HUES64 (cell line): ENCODE measurements at regions not wholly inside any gene's neighbourhood (a gene's known extent, or its start where the extent isn't known, plus 50 kb on each side); places are given as distances from the start of the nearest gene placed in this dataset.

Source experiments
- H3K27ac ChIP-seq: 2 replicates; pipeline ENCODE4 v1.7.0; 2013; ENCODE audit warnings: low read depth, low read length, inconsistent platforms
- H3K27me3 ChIP-seq: 2 replicates; pipeline ENCODE4 v1.6.1; 2013; ENCODE audit warnings: mild to moderate bottlenecking, low read length; ENCODE audit not compliant: insufficient read depth
- H3K36me3 ChIP-seq: 2 replicates; pipeline ENCODE4 v1.6.1; 2013; ENCODE audit warnings: mild to moderate bottlenecking, low read length; ENCODE audit not compliant: insufficient read depth
- H3K4me1 ChIP-seq: 2 replicates; pipeline ENCODE4 v1.6.1; 2013; ENCODE audit warnings: mild to moderate bottlenecking, low read length, moderate library complexity; ENCODE audit not compliant: insufficient read depth
- H3K4me3 ChIP-seq: 2 replicates; pipeline ENCODE4 v1.5.1; 2013; ENCODE audit warnings: mild to moderate bottlenecking, low read length, moderate library complexity
- H3K9ac ChIP-seq: 2 replicates; pipeline ENCODE4 v1.6.1; 2013; ENCODE audit warnings: mild to moderate bottlenecking, low read depth, low read length
- H3K9me3 ChIP-seq: 2 replicates; pipeline ENCODE4 v1.6.1; 2013; ENCODE audit warnings: low read depth, low read length; ENCODE audit not compliant: insufficient read depth
- WGBS: fragments of 150-250, 120-280 bp; methylation state at CpG from one replicate; pipeline ENCODE4 v1.1.7; 2013; ENCODE audit warnings: missing lambda C conversion rate; 5-methylcytosine and 5-hydroxymethylcytosine counted together

- Histone ChIP-seq H3K36me3 (no peaks in the 10 kb centered on the region), H3K9me3 (no peaks in the 10 kb centered on the region), H3K27me3 (no peaks in the 10 kb centered on the region), H3K27ac (no peak overlapping the region), H3K4me3 (no peak overlapping the region), H3K9ac (no peak overlapping the region), H3K4me1 (peaks cover 14% of the 10 kb centered on the region)
- 82% methylated on average over 3 of the region's 4 CpGs for WGBS
Observed at GRCh38 chr4:130333241-130333759, 1237.3 kb downstream of the C4orf33 start.

DNA sequence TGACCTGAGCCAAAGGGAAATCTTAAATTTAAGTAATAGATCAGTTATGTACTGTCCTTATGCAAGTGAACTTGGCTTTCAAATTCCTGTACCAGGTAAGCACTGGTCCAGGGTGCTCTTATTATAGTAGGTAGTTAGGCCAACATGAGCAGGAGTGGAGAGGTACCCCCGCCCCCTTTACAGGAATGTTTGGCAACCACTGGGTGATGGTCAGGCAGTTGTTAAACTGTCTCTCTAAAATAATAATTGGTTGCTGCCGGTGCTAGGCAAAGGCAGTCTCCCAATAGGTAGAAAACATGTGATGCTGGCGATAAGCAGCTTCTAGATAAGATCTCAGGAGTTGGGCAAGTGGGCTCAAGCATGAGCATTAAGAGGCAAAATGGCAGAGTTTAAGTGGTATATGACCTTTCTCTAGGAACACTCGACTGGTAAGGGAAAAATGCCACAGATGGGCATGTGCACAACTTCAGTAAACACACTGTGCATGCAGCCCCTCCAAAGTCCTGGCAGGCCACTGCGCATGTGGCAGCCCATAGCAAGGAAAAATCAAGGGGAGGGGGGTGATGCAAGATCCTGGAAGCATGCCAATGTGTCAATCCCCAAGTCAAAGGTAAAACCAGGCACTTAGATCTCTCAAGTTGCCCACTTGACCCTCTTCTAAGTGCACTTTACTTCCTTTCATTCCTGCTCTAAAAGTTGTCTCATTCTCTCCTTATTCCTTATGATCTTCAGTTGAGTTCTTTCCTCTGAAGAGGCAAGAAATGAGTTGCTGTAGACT lies 1239.7 kb downstream of the C4orf33 start:
- Histone ChIP-seq H3K9me3 (no peaks in the 10 kb centered on the region), H3K4me3 (no peak overlapping the region), H3K27me3 (no peaks in the 10 kb centered on the region), H3K9ac (no peak overlapping the region), H3K27ac (no peak overlapping the region), H3K36me3 (no peaks in the 10 kb centered on the region), H3K4me1 (peaks cover 14% of the 10 kb centered on the region)
- WGBS = 95% methylated on average over 5 of the region's 5 CpGs

DNA sequence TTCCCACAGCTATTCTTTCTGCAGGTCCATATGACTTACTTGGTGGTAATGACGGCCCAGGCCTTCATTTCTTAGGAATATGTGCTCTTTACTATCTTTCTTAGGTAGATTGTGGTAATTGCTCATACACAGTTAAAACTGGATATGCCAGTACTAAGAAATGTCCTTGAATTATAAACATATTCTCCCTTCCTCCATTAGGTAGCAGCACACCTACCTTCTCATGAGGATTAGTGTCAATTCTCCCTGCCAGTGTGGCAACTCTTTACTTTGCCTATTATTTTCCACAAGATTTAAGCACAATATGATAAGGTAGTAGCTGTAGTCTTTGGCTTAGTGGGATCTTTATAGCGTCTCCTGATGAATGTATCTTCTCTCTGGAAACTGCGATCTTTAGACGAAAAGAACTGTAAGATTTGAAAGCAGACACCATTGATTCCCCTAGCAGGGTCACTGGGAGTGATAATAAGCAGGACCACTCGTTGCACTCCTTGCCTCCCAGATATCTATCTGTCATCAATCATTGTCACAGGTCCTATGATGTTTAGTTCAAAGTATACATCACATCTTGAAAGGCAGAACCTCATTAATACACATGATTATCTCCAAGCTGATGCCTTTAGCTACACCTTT lies 1240.7 kb downstream of the C4orf33 start:
- H3K9ac ChIP-seq = no peak overlapping the region
- H3K9me3 ChIP-seq = no peaks in the 10 kb centered on the region
- H3K36me3 ChIP-seq = no peaks in the 10 kb centered on the region
- peaks cover 14% of the 10 kb centered on the region for H3K4me1 ChIP-seq
- H3K4me3 ChIP-seq = no peak overlapping the region
- H3K27me3 ChIP-seq = no peaks in the 10 kb centered on the region
- H3K27ac ChIP-seq = no peak overlapping the region
- WGBS = 91% methylated on average over 5 of the region's 5 CpGs

- H3K4me3 ChIP-seq = no peak overlapping the region
- no peak overlapping the region for H3K9ac ChIP-seq
- H3K9me3 ChIP-seq = no peaks in the 10 kb centered on the region
- 91% methylated on average over 1 of the region's 1 CpG for WGBS
- H3K27me3 ChIP-seq = no peaks in the 10 kb centered on the region
- H3K4me1 ChIP-seq = peaks cover 3% of the 10 kb centered on the region
- no peaks in the 10 kb centered on the region for H3K36me3 ChIP-seq
- H3K27ac ChIP-seq = no peak overlapping the region
Observed at GRCh38 chr4:130338851-130339250, 1242.9 kb downstream of the C4orf33 start.

GRCh38 chr4:130349745-130350144 lies 1253.8 kb downstream of the C4orf33 start:
- no peaks in the 10 kb centered on the region for H3K4me1 ChIP-seq
- no peak overlapping the region for H3K9ac ChIP-seq
- no peaks in the 10 kb centered on the region for H3K36me3 ChIP-seq
- 93% methylated on average over 7 of the region's 7 CpGs for WGBS
- H3K4me3 ChIP-seq = no peak overlapping the region
- no peaks in the 10 kb centered on the region for H3K27me3 ChIP-seq
- H3K9me3 ChIP-seq = 0 out of 2 replicates have a peak, but pooled peaks cover 4% of the 10 kb centered on the region
- no peak overlapping the region for H3K27ac ChIP-seq

DNA sequence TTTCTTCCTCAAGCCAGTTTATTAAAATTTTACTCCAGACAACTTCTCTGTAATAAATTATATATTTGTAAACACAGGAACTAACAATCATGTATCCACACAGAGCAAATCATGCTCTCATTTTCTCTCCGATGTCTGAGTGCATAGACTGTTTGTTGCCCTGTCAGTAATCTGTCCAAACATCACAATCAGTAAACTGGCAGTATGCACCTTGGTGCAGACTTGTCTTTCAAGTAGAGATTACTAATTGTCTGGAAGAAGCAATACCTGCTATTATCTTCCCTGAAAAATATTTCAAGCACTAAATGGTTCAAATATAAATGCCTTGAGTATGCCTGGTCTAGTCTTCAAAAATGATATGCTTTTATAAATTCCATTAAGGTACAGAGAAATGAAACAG lies 1260.9 kb downstream of the C4orf33 start:
- H3K36me3 ChIP-seq = no peaks in the 10 kb centered on the region
- H3K27me3 ChIP-seq = no peaks in the 10 kb centered on the region
- H3K4me1 ChIP-seq = no peaks in the 10 kb centered on the region; the same call in 1 of the 2 replicates
- H3K9ac ChIP-seq = no peak overlapping the region
- no peak overlapping the region for H3K4me3 ChIP-seq
- 90% methylated on average over 1 of the region's 1 CpG for WGBS
- H3K27ac ChIP-seq = no peak overlapping the region
- 0 out of 2 replicates have a peak, but pooled peaks cover 4% of the 10 kb centered on the region for H3K9me3 ChIP-seq

DNA sequence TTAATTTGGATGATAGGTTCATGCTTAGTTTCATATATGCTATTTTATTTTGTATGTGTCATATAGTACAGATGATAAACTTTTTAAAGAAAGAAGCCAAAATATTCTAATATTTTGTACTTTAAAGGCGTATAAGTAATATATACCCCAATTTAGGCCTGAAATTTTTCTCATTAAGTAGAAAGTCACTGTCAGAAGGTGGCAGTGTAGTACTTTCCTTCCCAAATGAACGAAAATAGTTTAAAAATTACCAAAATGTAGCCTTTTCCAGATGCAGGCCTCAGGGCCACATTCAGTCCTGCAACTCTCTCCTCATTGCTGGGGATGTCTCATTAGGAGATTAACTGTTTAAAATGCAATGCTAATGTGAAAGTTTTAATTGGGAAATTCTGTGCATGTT lies 1263.6 kb downstream of the C4orf33 start:
- Histone ChIP-seq H3K9ac (no peak overlapping the region), H3K27me3 (no peaks in the 10 kb centered on the region), H3K27ac (no peak overlapping the region), H3K4me3 (no peak overlapping the region), H3K4me1 (no peaks in the 10 kb centered on the region; the same call in 1 of the 2 replicates), H3K9me3 (no peaks in the 10 kb centered on the region), H3K36me3 (no peaks in the 10 kb centered on the region)
- 57% methylated on average over 1 of the region's 2 CpGs for WGBS

GRCh38 chr4:130361616-130362015 lies 1265.7 kb downstream of the C4orf33 start:
- no peaks in the 10 kb centered on the region; the same call in 1 of the 2 replicates for H3K4me1 ChIP-seq
- no peak overlapping the region for H3K27ac ChIP-seq
- no peaks in the 10 kb centered on the region for H3K27me3 ChIP-seq
- WGBS = 93% methylated on average over 5 of the region's 5 CpGs
- H3K9me3 ChIP-seq = no peaks in the 10 kb centered on the region
- no peak overlapping the region for H3K9ac ChIP-seq
- H3K4me3 ChIP-seq = no peak overlapping the region
- H3K36me3 ChIP-seq = no peaks in the 10 kb centered on the region

- Histone ChIP-seq H3K9me3 (no peaks in the 10 kb centered on the region), H3K27me3 (no peaks in the 10 kb centered on the region), H3K4me1 (no peaks in the 10 kb centered on the region), H3K9ac (no peak overlapping the region), H3K36me3 (no peaks in the 10 kb centered on the region), H3K4me3 (no peak overlapping the region), H3K27ac (no peak overlapping the region)
Observed at GRCh38 chr4:130368668-130369067, 1272.7 kb downstream of the C4orf33 start.

- no peak overlapping the region for H3K27ac ChIP-seq
Observed at GRCh38 chr4:130393231-130393630, 1297.3 kb downstream of the C4orf33 start.

GRCh38 chr4:130393642-130394041 lies 1297.7 kb downstream of the C4orf33 start:
- WGBS = 94% methylated on average over 3 of the region's 3 CpGs
- H3K9ac ChIP-seq = no peak overlapping the region

More at GRCh38 chr4:130393231-130393630, 1297.3 kb downstream of the C4orf33 start:
- Histone ChIP-seq H3K27me3 (no peaks in the 10 kb centered on the region), H3K4me3 (no peak overlapping the region), H3K4me1 (no peaks in the 10 kb centered on the region), H3K36me3 (no peaks in the 10 kb centered on the region), H3K9me3 (no peaks in the 10 kb centered on the region), H3K9ac (no peak overlapping the region)

More at GRCh38 chr4:130393642-130394041, 1297.7 kb downstream of the C4orf33 start:
- Histone ChIP-seq H3K27me3 (no peaks in the 10 kb centered on the region), H3K4me1 (no peaks in the 10 kb centered on the region), H3K27ac (no peak overlapping the region), H3K36me3 (no peaks in the 10 kb centered on the region), H3K9me3 (no peaks in the 10 kb centered on the region), H3K4me3 (no peak overlapping the region)
